Left colon (tissue), 2 donors: ENCODE measurements at regions not wholly inside any gene's neighbourhood (a gene's known extent, or its start where the extent isn't known, plus 50 kb on each side); places are given as distances from the start of the nearest gene placed in this dataset.

Source experiments
- ATAC-seq: fragments of 200-7000 bp; cut with Tn5 transposase; one replicate; pipeline ENCODE4 v1.9.1; 2020; ENCODE audit warnings: mild to moderate bottlenecking, moderate library complexity
- DNase-seq, 2 donors: peaks; one replicate each; pipeline ENCODE4 v3.0.0-alpha.2; 2020
- intact Hi-C, 2 donors: fragments of 100-400 bp; cut with DNase I in 1 of 2; cut with micrococcal nuclease in 1 of 2; formaldehyde crosslinking; loops; one replicate each; pipeline versions ENCODE4 v1.11.2 to v1.14.0; 2022; cut with DNase I, micrococcal nuclease
- donor health status: DM: no; HTN: no; CAD: no.
- donor health status: DM: yes; HTN: yes; CAD: no.

- DNase-seq: no peak
- intact Hi-C loops: no loop called here
- ATAC-seq: no peak
Measured at GRCh38 chr17:79415909-79416308, 194.9 kb downstream of the RBFOX3 start.

DNA sequence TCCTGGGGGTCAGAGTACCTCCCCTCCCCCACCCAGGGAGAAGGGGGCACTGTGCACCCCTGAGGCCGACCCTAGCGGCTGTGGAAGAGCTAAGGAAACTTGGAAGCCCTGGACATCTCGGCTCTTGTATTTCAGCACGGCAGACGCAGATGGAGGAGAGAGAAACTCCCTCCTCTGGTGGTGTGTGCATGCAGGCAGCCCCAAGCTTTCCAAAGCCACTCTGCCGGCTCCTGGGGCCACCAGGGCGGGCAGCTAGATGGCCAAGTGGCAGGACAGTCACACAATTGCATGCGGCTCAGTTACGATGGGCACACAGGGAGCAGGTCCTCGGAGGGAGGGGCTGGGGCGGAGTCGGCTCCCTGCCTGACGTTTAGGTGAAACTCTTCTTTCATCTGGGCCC is 195.5 kb downstream of the RBFOX3 start:
- intact Hi-C loops: no loop called here
- ATAC-seq (no peak), DNase-seq (no peak)

DNA sequence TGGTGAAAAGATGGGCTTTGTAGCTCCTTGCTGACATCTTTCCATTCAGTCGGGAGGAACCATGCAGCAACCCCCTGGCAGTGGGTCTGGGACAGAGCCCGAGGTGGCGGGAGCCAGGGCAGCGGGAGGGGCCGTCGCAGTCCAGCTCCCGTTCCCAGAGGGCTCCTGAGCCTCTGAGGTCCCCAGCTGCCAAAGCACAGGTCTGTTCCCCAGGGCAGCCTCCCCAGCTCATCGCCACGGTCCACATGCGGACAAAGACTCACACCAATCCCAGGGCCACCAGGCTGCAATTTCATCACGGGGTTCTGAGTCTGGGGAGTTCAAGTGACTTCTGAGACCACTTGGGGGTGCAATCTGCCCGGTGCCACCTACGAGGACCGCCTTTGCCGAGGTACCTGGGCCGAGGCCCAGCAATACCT is 196.0 kb downstream of the RBFOX3 start:
- ATAC-seq: no peak
- intact Hi-C loops: no loop called here
- no peak for DNase-seq

GRCh38 chr17:79414063-79414792 is 196.6 kb downstream of the RBFOX3 start:
- no peak for DNase-seq
- ATAC-seq: no peak
- intact Hi-C loops: no loop called here

GRCh38 chr17:79413611-79414010 is 197.2 kb downstream of the RBFOX3 start:
- intact Hi-C loops: no loop called here
- no peak for DNase-seq
- ATAC-seq: no peak

DNA sequence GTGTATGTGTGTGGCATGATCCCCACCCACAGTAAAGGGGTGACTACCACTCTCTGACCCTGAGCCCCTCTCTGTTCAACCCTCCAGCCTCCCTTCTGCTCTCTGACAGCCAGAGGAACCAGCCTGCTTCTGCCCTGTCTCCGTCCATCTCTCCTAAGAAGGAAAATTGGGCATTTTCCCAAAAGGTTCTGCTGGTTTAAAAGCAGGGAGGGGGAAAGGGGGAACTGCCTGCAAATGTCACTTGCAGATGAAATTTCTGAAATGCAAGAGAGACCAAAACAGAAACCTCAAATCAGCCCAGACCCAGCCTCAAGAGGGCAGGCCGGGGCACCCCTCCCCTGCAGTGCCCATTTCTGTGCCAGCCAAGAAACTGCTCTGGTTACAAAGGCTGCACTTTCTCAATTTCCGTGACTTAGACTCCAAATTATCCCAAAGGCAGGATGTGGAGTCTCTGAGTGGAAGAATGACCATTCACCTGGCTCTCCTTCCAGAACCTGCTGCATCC is 197.9 kb downstream of the RBFOX3 start:
- intact Hi-C loops: no loop called here
- DNase-seq (no peak), ATAC-seq (no peak)

- DNase-seq (no peak), ATAC-seq (no peak)
- intact Hi-C loops: no loop called here
Measured at GRCh38 chr17:79412110-79412509, 198.7 kb downstream of the RBFOX3 start.

DNA sequence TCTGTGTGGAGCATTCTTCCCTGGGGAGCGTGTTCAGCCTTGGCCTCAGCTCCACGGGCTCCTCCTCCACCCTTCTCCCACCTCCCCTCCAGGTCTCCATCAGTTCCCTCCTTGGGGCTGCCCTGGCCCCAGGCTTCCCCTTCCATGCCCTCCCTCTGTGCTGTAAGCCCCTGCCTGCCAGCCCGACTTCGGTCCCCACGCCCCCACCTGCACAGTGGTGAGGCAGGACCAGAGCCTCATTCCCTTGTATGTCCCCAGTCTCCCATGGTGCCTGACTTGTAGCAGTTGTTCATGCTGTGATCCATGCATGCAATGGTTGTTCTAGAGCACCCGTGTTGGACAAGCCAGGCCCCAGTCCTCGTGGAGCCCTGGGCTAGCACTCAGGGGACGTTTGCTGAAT is 199.4 kb downstream of the RBFOX3 start:
- DNase-seq (no peak), ATAC-seq (no peak)
- intact Hi-C loops: no loop called here

- DNase-seq (no peak), ATAC-seq (no peak)
- intact Hi-C loops: no loop called here
Measured at GRCh38 chr17:79410681-79411080, 200.2 kb downstream of the RBFOX3 start.

GRCh38 chr17:79408251-79408650 is 202.6 kb downstream of the RBFOX3 start:
- intact Hi-C loops: no loop called here
- ATAC-seq (no peak), DNase-seq (no peak)

DNA sequence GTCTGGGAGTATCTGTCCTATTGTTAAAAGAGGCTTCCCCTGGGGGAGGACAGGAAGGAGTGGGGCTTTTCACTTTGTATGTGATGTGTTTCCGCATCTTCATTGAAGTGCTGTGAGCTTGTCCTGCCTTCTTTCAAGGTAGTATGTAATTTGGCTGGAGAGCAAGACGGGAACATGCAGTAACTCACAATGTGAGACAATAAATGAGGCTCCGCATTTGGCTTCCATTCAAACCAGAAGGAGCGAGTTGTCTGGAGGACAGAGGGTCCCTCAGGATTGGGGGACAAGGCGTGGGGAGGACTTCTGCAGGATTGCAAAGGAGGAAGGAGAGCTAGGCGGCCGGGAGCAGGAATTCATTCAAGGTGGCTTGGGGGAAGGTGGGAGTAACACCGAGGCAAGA is 203.5 kb downstream of the RBFOX3 start:
- DNase-seq (no peak), ATAC-seq (no peak)
- intact Hi-C loops: no loop called here

DNA sequence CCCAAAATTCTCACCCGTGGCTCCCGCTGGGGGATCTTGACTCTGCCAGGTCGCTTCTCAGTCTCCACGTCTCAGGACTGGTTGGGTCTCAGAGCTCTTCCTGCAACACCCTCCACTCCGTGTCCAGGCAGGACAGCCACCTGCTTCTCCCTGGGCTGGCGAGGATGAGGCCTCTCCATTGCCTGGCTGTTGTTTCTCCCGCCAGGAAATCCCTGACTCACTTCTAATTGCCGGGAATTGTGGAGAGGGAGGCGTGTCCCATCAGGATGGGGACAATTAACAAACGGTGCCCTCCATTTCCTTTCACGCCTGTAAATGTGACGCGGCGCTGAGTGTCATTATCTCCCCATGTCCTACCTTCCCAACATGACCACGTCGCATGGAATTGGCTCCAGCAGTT is 204.5 kb downstream of the RBFOX3 start:
- no peak for ATAC-seq
- DNase-seq: no peak
- intact Hi-C loops: no loop called here

GRCh38 chr17:79405823-79406222 is 205.0 kb downstream of the RBFOX3 start:
- DNase-seq (no peak), ATAC-seq (no peak)
- intact Hi-C loops: no loop called here

GRCh38 chr17:79404136-79404911 is 206.5 kb downstream of the RBFOX3 start:
- ATAC-seq: no peak
- intact Hi-C loops: no loop called here

DNA sequence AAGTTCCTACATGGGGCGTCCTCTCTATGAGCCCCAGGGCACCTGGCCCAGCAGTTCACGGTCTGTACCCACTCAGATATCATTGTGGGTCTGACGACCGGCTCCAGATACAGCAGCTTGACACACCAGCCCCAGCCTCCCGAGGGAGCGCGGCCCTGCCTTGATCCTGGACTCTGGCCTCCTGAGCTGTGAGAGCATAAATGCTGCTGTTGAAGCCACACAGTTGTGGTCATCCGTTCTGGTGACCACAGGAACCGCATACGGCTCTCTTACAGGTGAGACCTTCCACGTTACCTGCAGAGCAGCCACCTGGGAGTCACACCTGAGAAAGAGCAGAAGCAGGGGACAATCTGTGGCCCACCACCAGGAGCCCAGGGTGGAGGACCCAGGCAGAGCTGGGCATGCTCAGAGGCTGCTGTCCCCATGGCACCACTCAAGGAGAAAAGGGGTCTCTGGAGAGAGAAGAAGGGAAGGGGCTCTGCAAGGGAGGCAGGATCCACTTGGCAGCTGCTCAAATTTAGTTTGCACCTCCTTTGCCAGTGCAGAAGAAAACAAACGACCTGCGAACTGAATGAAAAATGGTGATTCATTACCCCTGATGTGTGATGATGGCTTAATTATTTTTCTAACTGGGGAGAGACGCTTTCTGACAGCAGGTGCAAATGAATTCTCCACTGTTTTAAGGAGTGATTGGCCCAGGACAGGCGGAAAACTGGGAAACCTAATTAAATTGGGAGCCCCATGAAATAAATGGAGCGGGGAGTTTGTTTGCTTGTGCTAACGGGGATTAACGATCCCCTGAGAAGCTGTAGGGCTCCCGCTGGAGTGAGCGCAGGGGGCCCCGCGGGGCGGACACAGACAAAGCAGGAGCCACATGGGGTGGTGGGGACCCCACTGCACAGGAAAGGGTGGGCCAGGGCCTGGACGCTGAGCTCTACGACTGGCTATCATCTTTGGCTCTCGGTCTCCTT is 208.9 kb downstream of the RBFOX3 start:
- ATAC-seq: peak; percentile 8
- DNase-seq: no peak
- intact Hi-C loops: no loop called here

More at GRCh38 chr17:79404136-79404911, 206.5 kb downstream of the RBFOX3 start:
- no peak for DNase-seq

- ATAC-seq (peak; percentile 97), DNase-seq (peak; percentile 41 to 72)
- intact Hi-C loops: no loop called here
Measured at GRCh38 chr17:79400989-79401703, 209.7 kb downstream of the RBFOX3 start.

- ATAC-seq: no peak
- intact Hi-C loops: no loop called here
Measured at GRCh38 chr17:79399610-79400144, 211.2 kb downstream of the RBFOX3 start.

GRCh38 chr17:79398441-79398840 is 212.4 kb downstream of the RBFOX3 start:
- ATAC-seq: no peak
- DNase-seq: no peak
- intact Hi-C loops: no loop called here

More at GRCh38 chr17:79399610-79400144, 211.2 kb downstream of the RBFOX3 start:
- DNase-seq: no peak
